LHCN-M2 (cell line): ENCODE measurements at regions not wholly inside any gene's neighbourhood (a gene's known extent, or its start where the extent isn't known, plus 50 kb on each side); places are given as distances from the start of the nearest gene placed in this dataset.

Source experiments
- DNase-seq: peaks from one replicate; pipeline ENCODE4 v3.0.0-alpha.2; 2012; ENCODE audit warnings: low read depth

GRCh38 chr7:52151559-52151958 lies 835.0 kb upstream of the COBL start:
- DNase-seq: no peak

GRCh38 chr7:52150952-52151351 lies 834.3 kb upstream of the COBL start:
- DNase-seq: no peak

GRCh38 chr7:52146871-52147634 lies 830.4 kb upstream of the COBL start:
- DNase-seq: no peak

- DNase-seq: no peak
Measured at GRCh38 chr7:52143219-52143618, 826.6 kb upstream of the COBL start.

GRCh38 chr7:52140851-52141250 lies 824.2 kb upstream of the COBL start:
- no peak for DNase-seq

GRCh38 chr7:52135403-52135802 lies 818.8 kb upstream of the COBL start:
- DNase-seq: no peak

- no peak for DNase-seq
Measured at GRCh38 chr7:52129278-52129677, 812.7 kb upstream of the COBL start.

- DNase-seq: no peak
Measured at GRCh38 chr7:52120912-52121311, 804.3 kb upstream of the COBL start.

GRCh38 chr7:52119537-52119936 lies 802.9 kb upstream of the COBL start:
- no peak for DNase-seq

GRCh38 chr7:52114509-52114908 lies 797.9 kb upstream of the COBL start:
- DNase-seq: no peak

GRCh38 chr7:52114056-52114455 lies 797.4 kb upstream of the COBL start:
- DNase-seq: no peak

- DNase-seq: no peak
Measured at GRCh38 chr7:52107355-52107754, 790.7 kb upstream of the COBL start.

- no peak for DNase-seq
Measured at GRCh38 chr7:52095861-52096260, 779.3 kb upstream of the COBL start.

GRCh38 chr7:52091996-52092395 lies 775.4 kb upstream of the COBL start:
- DNase-seq: no peak

- DNase-seq: no peak
Measured at GRCh38 chr7:52091101-52091500, 774.5 kb upstream of the COBL start.

- DNase-seq: no peak
Measured at GRCh38 chr7:52088008-52088901, 771.6 kb upstream of the COBL start.

GRCh38 chr7:52085610-52086009 lies 769.0 kb upstream of the COBL start:
- DNase-seq: no peak

- DNase-seq: no peak
Measured at GRCh38 chr7:52080493-52080892, 763.9 kb upstream of the COBL start.

GRCh38 chr7:52079726-52080125 lies 763.1 kb upstream of the COBL start:
- no peak for DNase-seq

GRCh38 chr7:52077571-52077970 lies 761.0 kb upstream of the COBL start:
- no peak for DNase-seq

- DNase-seq: no peak
Measured at GRCh38 chr7:52074912-52075311, 758.3 kb upstream of the COBL start.

- DNase-seq: no peak
Measured at GRCh38 chr7:52074071-52074470, 757.5 kb upstream of the COBL start.

GRCh38 chr7:52071744-52072143 lies 755.1 kb upstream of the COBL start:
- no peak for DNase-seq
